Colonic mucosa (tissue), 4 donors: ENCODE measurements at regions not wholly inside any gene's neighbourhood (a gene's known extent, or its start where the extent isn't known, plus 50 kb on each side); places are given as distances from the start of the nearest gene placed in this dataset.
"Not testable (repeated sequence)": the region's sequence is repeated elsewhere in the genome, so short reads cannot be mapped to it uniquely, and the experiment has no call there.

Experiments used
- DNase-seq: peaks from one replicate; pipeline ENCODE4 v3.0.0-alpha.2; 2020
- H3K27ac ChIP-seq: fragments of 200-600 bp; one replicate; pipeline ENCODE4 v1.8.0; 2021
- H3K27me3 ChIP-seq: fragments of 200-600 bp; one replicate; pipeline ENCODE4 v1.8.0; 2021
- H3K36me3 ChIP-seq: fragments of 200-600 bp; one replicate; pipeline ENCODE4 v1.8.0; 2021
- H3K4me1 ChIP-seq: fragments of 200-600 bp; one replicate; pipeline ENCODE4 v1.8.0; 2021; ENCODE audit warnings: mild to moderate bottlenecking
- H3K4me3 ChIP-seq: fragments of 200-600 bp; one replicate; pipeline ENCODE4 v1.8.0; 2021
- H3K9ac ChIP-seq, 2 donors: one replicate each; pipeline ENCODE4 v1.7.0; 2013; ENCODE audit warnings: control low read depth in 2 of 2, low read depth in 2 of 2, low read length in 2 of 2
- H3K9me3 ChIP-seq: fragments of 200-600 bp; one replicate; pipeline ENCODE4 v1.8.0; 2021
- CTCF ChIP-seq: fragments of 200-600 bp; IDR thresholded peaks from one replicate; pipeline ENCODE4 v1.8.0; 2022; ENCODE audit warnings: antibody characterized with exemption, mild to moderate bottlenecking
- intact Hi-C: fragments of 100-400 bp; cut with DNase I; formaldehyde crosslinking; loops from one replicate; pipeline ENCODE4 v1.14.1; 2022
- donor health status: healthy.
- donor health status: DM: no; HTN: no; CAD: no.
- donor health status: DM: no; HTN: no; CAD: no.

DNA sequence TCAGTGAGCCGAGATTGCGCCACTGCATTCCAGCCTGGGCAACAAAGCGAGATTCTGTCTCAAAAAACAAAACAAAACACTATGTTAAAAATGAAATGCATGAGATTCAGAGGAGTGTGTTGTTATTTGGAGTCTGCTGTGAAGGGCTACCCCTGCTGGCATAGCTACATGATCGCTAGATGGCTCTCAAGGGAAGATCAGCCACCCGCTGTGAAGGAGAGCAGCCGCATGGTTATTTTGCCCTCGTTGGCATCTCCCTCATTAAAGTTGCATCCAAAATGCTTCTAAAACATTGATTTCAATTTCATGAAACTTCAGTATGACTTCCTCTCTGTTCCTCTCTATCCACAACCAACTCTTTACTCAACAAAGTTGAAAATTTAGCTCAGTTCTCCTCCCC is 54.8 kb upstream of the NDUFV2 start:
- no peak overlapping the region for H3K4me3 ChIP-seq
- no peak overlapping the region for H3K9ac ChIP-seq
- no peaks in the 10 kb centered on the region for H3K36me3 ChIP-seq
- no peak overlapping the region for H3K27ac ChIP-seq
- intact Hi-C loops: no loop called here
- H3K27me3 ChIP-seq: no peaks in the 10 kb centered on the region
- H3K9me3 ChIP-seq: no peaks in the 10 kb centered on the region
- H3K4me1 ChIP-seq: no peaks in the 10 kb centered on the region
- DNase-seq: no peak
- no peak for TF ChIP-seq CTCF

DNA sequence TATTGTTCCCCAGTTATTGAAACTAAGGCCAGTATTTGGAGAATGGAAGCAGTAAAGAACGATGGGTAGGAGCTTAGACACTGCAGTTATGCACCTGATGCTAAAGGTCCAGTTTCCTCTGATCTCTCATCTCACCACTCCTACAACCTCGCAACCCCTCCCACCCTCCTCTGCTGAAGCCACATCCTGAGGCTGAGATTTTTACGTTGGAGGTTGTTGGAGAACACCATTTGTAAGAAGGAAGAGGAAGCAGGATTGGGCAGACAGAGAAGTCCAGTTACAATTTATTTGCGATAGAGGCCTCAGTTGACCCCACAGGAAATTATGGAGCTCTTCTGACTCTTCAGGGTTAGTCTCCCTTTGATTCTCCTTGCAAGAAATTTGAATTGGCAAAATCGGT is 54.3 kb upstream of the NDUFV2 start:
- intact Hi-C loops: no loop called here
- Histone ChIP-seq H3K9me3 (no peaks in the 10 kb centered on the region), H3K36me3 (no peaks in the 10 kb centered on the region), H3K9ac (no peak overlapping the region), H3K27ac (no peak overlapping the region), H3K4me3 (no peak overlapping the region), H3K27me3 (no peaks in the 10 kb centered on the region), H3K4me1 (no peaks in the 10 kb centered on the region)
- no peak for TF ChIP-seq CTCF
- no peak for DNase-seq

DNA sequence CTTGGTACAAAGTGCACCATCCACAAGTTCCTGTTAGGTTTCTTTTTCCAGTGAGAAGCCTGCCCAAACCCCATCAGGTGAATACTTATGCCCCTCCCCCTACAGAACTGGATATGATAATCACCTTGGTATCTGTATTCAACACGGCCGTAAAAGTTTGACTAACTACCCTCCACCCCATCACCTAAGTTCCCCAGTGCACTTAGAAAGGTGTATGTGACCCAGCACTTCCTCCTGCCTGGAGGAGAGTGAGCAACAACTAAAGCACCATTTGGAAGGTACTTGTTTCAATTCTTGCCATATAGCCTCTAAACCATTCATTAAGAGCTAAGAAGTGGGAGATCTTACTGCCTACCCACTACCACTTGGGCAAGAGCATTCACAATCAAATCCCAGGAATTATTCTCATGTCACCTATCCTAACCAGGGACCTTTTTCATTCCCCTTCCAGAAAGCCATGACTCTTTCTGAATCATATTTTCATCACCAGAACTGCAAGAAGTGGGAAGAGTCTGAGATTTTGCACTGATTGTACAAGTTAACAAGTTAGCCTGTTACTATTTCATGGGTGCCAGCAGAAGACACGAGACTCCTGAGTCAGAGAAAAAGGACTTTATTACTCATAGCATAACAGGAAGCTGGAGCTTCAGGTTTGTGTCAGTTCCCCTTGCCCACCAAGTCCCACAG is 53.5 kb upstream of the NDUFV2 start:
- Histone ChIP-seq H3K4me1 (no peaks in the 10 kb centered on the region), H3K9me3 (no peaks in the 10 kb centered on the region), H3K27ac (no peak overlapping the region), H3K4me3 (no peak overlapping the region), H3K27me3 (no peaks in the 10 kb centered on the region), H3K36me3 (no peaks in the 10 kb centered on the region), H3K9ac (no peak overlapping the region)
- no peak for DNase-seq
- TF ChIP-seq CTCF: no peak
- intact Hi-C loops: no loop called here

DNA sequence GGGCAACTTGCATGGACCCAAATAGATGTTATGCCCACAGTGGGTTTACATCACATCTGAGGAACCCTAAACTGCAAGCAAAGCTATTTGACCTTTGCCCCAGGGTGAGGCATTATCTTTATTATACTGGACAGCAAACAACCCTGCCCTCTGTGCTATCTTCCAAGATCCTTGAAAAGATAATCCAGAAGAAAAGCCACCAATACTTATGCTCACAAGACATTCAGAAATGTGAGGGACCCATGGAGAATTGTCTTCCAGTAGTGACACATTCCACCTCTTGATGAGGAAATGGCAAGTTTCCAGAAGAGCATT is 53.0 kb upstream of the NDUFV2 start:
- no peak for DNase-seq
- intact Hi-C loops: no loop called here
- Histone ChIP-seq H3K4me1 (no peaks in the 10 kb centered on the region), H3K4me3 (no peak overlapping the region), H3K27me3 (no peaks in the 10 kb centered on the region), H3K36me3 (no peaks in the 10 kb centered on the region), H3K9me3 (no peaks in the 10 kb centered on the region), H3K9ac (no peak overlapping the region), H3K27ac (no peak overlapping the region)
- TF ChIP-seq CTCF: no peak

DNA sequence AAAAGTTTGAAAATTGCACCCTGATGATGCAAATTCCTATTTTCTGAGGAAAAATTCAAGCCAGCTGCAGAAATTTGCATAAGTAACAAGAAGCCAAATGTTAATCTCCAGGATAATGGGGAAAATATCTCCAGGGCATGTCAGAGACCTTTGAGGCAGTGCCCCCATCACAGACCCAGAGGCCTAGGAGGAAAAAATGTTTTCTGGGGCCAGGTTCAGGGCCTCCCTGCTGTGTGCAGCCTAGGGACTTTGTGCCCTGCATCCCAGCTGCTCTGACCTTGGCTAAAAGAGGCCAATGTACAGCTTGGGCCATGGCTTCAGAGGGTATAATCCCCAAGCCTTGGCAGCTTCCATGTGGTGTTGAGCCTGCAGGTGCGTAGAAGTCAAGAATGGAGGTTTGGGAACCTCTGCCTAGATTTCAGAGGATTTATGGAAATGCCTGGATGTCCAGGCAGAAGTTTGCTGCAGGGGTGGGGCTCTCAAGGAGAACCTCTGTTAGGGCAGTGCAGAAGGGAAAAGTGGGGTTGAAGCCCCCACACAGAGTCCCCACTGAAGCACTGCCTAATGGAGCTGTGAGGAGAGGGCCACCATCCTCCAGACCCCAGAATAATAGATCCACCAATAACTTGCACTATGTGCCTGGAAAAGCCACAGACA is 51.7 kb upstream of the NDUFV2 start:
- not testable (repeated sequence) for H3K27me3 ChIP-seq, DNase-seq, H3K36me3 ChIP-seq

More for the DNA sequence above, 51.7 kb upstream of the NDUFV2 start:
- H3K27ac ChIP-seq, H3K9ac ChIP-seq, intact Hi-C loops, H3K4me1 ChIP-seq, H3K4me3 ChIP-seq, H3K9me3 ChIP-seq: not testable (repeated sequence)
